ENCODE measurements at regions not wholly inside any gene's neighbourhood (a gene's known extent, or its start where the extent isn't known, plus 50 kb on each side); places are given as distances from the start of the nearest gene placed in this dataset.

- H3K27ac ChIP-seq (ENCODE audit: low read depth, low read length), result no peak overlapping the region
- no peaks in the 10 kb centered on the region for H4K20me1 ChIP-seq (ENCODE audit: insufficient read depth, low read length)
- H2AFZ ChIP-seq (ENCODE audit: low read length), result no peak overlapping the region
- no peak for TF ChIP-seq CTCF (IDR thresholded peaks at IDR 0.05; ENCODE audit: extremely low read depth, low read depth, low read length)
- no peak overlapping the region for H3K4me3 ChIP-seq (ENCODE audit: insufficient read depth, low read length)
- no peaks in the 10 kb centered on the region for H3K9me3 ChIP-seq (ENCODE audit: low read depth, low read length)
- no peaks in the 10 kb centered on the region for H3K4me1 ChIP-seq (ENCODE audit: insufficient read depth, low read length)
- no peak for DNase-seq (ENCODE audit: insufficient read length, low spot score, missing footprints)
- H3K27me3 ChIP-seq (ENCODE audit: insufficient read depth, low read length), result no peaks in the 10 kb centered on the region
- no peaks in the 10 kb centered on the region for H3K36me3 ChIP-seq (ENCODE audit: insufficient read depth, low read length)
- H3K79me2 ChIP-seq (ENCODE audit: insufficient read depth, low read length), result no peaks in the 10 kb centered on the region
- H3K4me2 ChIP-seq (ENCODE audit: insufficient read depth, low read length), result no peak overlapping the region
These were observed 132.3 kb downstream of the CSNK2A3 start for GRCh38 chr11:11220786-11221185.

GRCh38 chr11:11218629-11218986 is 134.4 kb downstream of the CSNK2A3 start:
- peaks cover 15% of the 10 kb centered on the region for H3K27me3 ChIP-seq (ENCODE audit: insufficient read depth, low read length)
- TF ChIP-seq CTCF (IDR thresholded peaks at IDR 0.05; ENCODE audit: extremely low read depth, low read depth, low read length), result no peak
- no peak overlapping the region for H3K4me3 ChIP-seq (ENCODE audit: insufficient read depth, low read length)

GRCh38 chr11:11217929-11218628 is 135.0 kb downstream of the CSNK2A3 start:
- no peaks in the 10 kb centered on the region for H3K36me3 ChIP-seq (ENCODE audit: insufficient read depth, low read length)
- H3K27me3 ChIP-seq (ENCODE audit: insufficient read depth, low read length), result peaks cover 15% of the 10 kb centered on the region
- no peaks in the 10 kb centered on the region for H3K79me2 ChIP-seq (ENCODE audit: insufficient read depth, low read length)
- DNase-seq (ENCODE audit: insufficient read length, low spot score, missing footprints), result no peak
- no peak overlapping the region for H3K27ac ChIP-seq (ENCODE audit: low read depth, low read length)
- H3K4me2 ChIP-seq (ENCODE audit: insufficient read depth, low read length), result no peak overlapping the region
- H3K4me1 ChIP-seq (ENCODE audit: insufficient read depth, low read length), result no peaks in the 10 kb centered on the region
- no peak overlapping the region for H3K4me3 ChIP-seq (ENCODE audit: insufficient read depth, low read length)
- TF ChIP-seq CTCF (IDR thresholded peaks at IDR 0.05; ENCODE audit: extremely low read depth, low read depth, low read length), result no peak
- no peaks in the 10 kb centered on the region for H4K20me1 ChIP-seq (ENCODE audit: insufficient read depth, low read length)
- H3K9me3 ChIP-seq (ENCODE audit: low read depth, low read length), result no peaks in the 10 kb centered on the region
- H2AFZ ChIP-seq (ENCODE audit: low read length), result no peak overlapping the region

More at GRCh38 chr11:11218629-11218986, 134.4 kb downstream of the CSNK2A3 start:
- Histone ChIP-seq H3K4me1 (ENCODE audit: insufficient read depth, low read length) (no peaks in the 10 kb centered on the region), H3K9me3 (ENCODE audit: low read depth, low read length) (no peaks in the 10 kb centered on the region), H3K36me3 (ENCODE audit: insufficient read depth, low read length) (no peaks in the 10 kb centered on the region), H2AFZ (ENCODE audit: low read length) (no peak overlapping the region), H3K4me2 (ENCODE audit: insufficient read depth, low read length) (no peak overlapping the region), H4K20me1 (ENCODE audit: insufficient read depth, low read length) (no peaks in the 10 kb centered on the region), H3K79me2 (ENCODE audit: insufficient read depth, low read length) (no peaks in the 10 kb centered on the region), H3K27ac (ENCODE audit: low read depth, low read length) (no peak overlapping the region)
- DNase-seq (ENCODE audit: insufficient read length, low spot score, missing footprints), result no peak

- Histone ChIP-seq H4K20me1 (ENCODE audit: insufficient read depth, low read length) (no peaks in the 10 kb centered on the region), H3K79me2 (ENCODE audit: insufficient read depth, low read length) (no peaks in the 10 kb centered on the region), H3K27ac (ENCODE audit: low read depth, low read length) (no peak overlapping the region), H3K4me2 (ENCODE audit: insufficient read depth, low read length) (no peak overlapping the region), H3K9me3 (ENCODE audit: low read depth, low read length) (no peaks in the 10 kb centered on the region), H3K4me1 (ENCODE audit: insufficient read depth, low read length) (no peaks in the 10 kb centered on the region), H2AFZ (ENCODE audit: low read length) (no peak overlapping the region), H3K36me3 (ENCODE audit: insufficient read depth, low read length) (no peaks in the 10 kb centered on the region), H3K27me3 (ENCODE audit: insufficient read depth, low read length) (peaks cover 19% of the 10 kb centered on the region), H3K4me3 (ENCODE audit: insufficient read depth, low read length) (no peak overlapping the region)
- DNase-seq (ENCODE audit: insufficient read length, low spot score, missing footprints), result no peak
- TF ChIP-seq CTCF (IDR thresholded peaks at IDR 0.05; ENCODE audit: extremely low read depth, low read depth, low read length), result no peak
These were observed 135.6 kb downstream of the CSNK2A3 start for GRCh38 chr11:11217289-11217928.
